Body of pancreas (tissue), 4 donors: ENCODE measurements at regions not wholly inside any gene's neighbourhood (a gene's known extent, or its start where the extent isn't known, plus 50 kb on each side); places are given as distances from the start of the nearest gene placed in this dataset.

Experiments used
- CTCF ChIP-seq, 7 experiments: fragments of 450-650 bp in 4 of 7; fragments of 200-600 bp in 3 of 7; sonication (generic) in 3 of 7; IDR thresholded peaks; one replicate each; pipeline ENCODE4 v1.5.1; 2016 to 2019; ENCODE audit warnings: antibody characterized with exemption in 7 of 7
- POLR2A ChIP-seq, 3 donors: fragments of 450-650 bp; IDR thresholded peaks; one replicate each; pipeline ENCODE4 v1.6.1; 2016; ENCODE audit warnings: antibody characterized with exemption in 3 of 3, mild to moderate bottlenecking in 2 of 3

GRCh38 chr14:85464135-85464895, 65.6 kb upstream of the FLRT2 start:
- no peak for TF ChIP-seq CTCF (IDR thresholded peaks at IDR 0.05)
- no peak for TF ChIP-seq POLR2A (IDR thresholded peaks at IDR 0.05)
